Vagina (tissue), 2 donors: ENCODE measurements at regions not wholly inside any gene's neighbourhood (a gene's known extent, or its start where the extent isn't known, plus 50 kb on each side); places are given as distances from the start of the nearest gene placed in this dataset.

ENCODE experiments used
- POLR2A ChIP-seq, 2 donors: fragments of 450-650 bp; IDR thresholded peaks; one replicate each; pipeline ENCODE4 v1.6.1; 2017; ENCODE audit warnings: antibody characterized with exemption in 2 of 2, mild to moderate bottlenecking in 2 of 2, moderate library complexity in 2 of 2
- POLR2AphosphoS5 ChIP-seq, 2 donors: sonication (generic); formaldehyde crosslinking; IDR thresholded peaks; one replicate each; pipeline ENCODE4 v1.9.0; 2017; ENCODE audit warnings: antibody characterized with exemption in 2 of 2, mild to moderate bottlenecking in 2 of 2, low read depth in 1 of 2; ENCODE audit not compliant: insufficient read depth in 1 of 2
- TF ChIP-seq, protein P1 (sequence below), 3 experiments: fragments of 450-650 bp in 2 of 3; fragments of 200-600 bp in 1 of 3; sonication (generic) in 1 of 3; IDR thresholded peaks; one replicate each; pipeline ENCODE4 v1.5.1; 2017 to 2019; ENCODE audit warnings: antibody characterized with exemption in 3 of 3, mild to moderate bottlenecking in 2 of 3, moderate library complexity in 2 of 3

DNA sequence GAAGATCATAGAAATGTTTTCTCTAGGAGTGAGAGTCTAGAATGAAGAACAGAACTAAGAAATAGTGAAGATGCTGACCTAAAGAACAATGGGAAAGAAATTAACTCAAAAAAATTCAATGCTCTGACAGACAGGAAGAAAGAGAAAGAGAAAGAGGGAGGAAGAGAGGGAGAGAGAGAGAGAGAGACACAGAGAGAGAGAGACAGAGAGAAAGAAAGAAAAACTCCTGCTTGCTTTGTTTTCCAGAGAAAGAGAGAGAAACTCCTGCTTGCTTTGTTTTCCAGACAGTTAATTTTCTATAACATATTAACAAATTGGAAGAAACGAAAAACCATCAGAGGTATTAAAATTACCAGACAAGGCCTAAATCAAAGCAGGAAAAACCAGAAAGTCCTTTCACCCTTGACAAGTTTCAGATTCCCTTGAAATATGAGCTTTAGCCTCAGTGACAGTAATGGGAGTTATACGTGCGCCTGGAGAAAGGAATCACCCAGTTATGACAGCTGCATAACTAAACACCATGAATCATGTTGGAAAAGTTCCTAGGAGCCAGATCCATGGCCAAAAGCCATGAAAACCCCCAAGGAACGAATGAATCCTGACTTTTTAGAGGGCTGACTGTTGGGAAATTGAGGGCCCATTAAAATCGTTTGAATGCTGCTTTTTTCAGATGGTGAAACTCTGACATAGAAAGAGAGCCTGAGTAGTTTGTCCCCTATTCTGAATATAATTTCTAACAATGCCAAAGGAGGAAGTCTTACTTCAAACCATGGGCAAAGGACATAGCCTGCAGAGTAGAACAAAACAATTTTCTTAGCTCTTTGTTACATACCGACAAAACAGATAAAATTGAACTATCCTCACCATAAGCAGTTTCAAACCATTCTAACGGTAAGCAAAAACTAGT is 228.6 kb upstream of the CHST9 start:
- TF ChIP-seq POLR2AphosphoS5 (IDR thresholded peaks at IDR 0.05; ENCODE audit: insufficient read depth in 1 of 2, low read depth in 1 of 2) (peak in 1 of 2 donors; percentile 67), POLR2A (IDR thresholded peaks at IDR 0.05) (no peak)
- TF ChIP-seq, protein P1, sequence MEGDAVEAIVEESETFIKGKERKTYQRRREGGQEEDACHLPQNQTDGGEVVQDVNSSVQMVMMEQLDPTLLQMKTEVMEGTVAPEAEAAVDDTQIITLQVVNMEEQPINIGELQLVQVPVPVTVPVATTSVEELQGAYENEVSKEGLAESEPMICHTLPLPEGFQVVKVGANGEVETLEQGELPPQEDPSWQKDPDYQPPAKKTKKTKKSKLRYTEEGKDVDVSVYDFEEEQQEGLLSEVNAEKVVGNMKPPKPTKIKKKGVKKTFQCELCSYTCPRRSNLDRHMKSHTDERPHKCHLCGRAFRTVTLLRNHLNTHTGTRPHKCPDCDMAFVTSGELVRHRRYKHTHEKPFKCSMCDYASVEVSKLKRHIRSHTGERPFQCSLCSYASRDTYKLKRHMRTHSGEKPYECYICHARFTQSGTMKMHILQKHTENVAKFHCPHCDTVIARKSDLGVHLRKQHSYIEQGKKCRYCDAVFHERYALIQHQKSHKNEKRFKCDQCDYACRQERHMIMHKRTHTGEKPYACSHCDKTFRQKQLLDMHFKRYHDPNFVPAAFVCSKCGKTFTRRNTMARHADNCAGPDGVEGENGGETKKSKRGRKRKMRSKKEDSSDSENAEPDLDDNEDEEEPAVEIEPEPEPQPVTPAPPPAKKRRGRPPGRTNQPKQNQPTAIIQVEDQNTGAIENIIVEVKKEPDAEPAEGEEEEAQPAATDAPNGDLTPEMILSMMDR (IDR thresholded peaks at IDR 0.05), result no peak
